ENCODE measurements at regions not wholly inside any gene's neighbourhood (a gene's known extent, or its start where the extent isn't known, plus 50 kb on each side); places are given as distances from the start of the nearest gene placed in this dataset.

- H3K4me3 ChIP-seq (ENCODE audit: low read depth, low read length) = no peak overlapping the region
- DNase-seq (ENCODE audit: low read depth) = no peak
- TF ChIP-seq POLR2A (IDR thresholded peaks at IDR 0.05; ENCODE audit: extremely low read depth, insufficient read length) (no peak), MAX (IDR thresholded peaks at IDR 0.05; ENCODE audit: low read depth, low read length) (no peak), MYC (IDR thresholded peaks at IDR 0.05; ENCODE audit: low read depth, low read length) (no peak)
These were observed 100.1 kb upstream of the TSC22D2 start for GRCh38 chr3:150308037-150308319.

- H3K4me3 ChIP-seq (ENCODE audit: low read depth, low read length) = no peak overlapping the region
- DNase-seq (ENCODE audit: low read depth) = no peak
- TF ChIP-seq MYC (IDR thresholded peaks at IDR 0.05; ENCODE audit: low read depth, low read length) (no peak), CTCF (IDR thresholded peaks at IDR 0.05; ENCODE audit: low read depth, low read length) (no peak), POLR2A (IDR thresholded peaks at IDR 0.05; ENCODE audit: extremely low read depth, insufficient read length) (no peak), MAX (IDR thresholded peaks at IDR 0.05; ENCODE audit: low read depth, low read length) (no peak)
These were observed 100.6 kb upstream of the TSC22D2 start for GRCh38 chr3:150307311-150308036.

- no peak overlapping the region for H3K4me3 ChIP-seq (ENCODE audit: low read depth, low read length)
- no peak for TF ChIP-seq CTCF (IDR thresholded peaks at IDR 0.05; ENCODE audit: low read depth, low read length)
- DNase-seq (ENCODE audit: low read depth) = no peak
These were observed 101.2 kb upstream of the TSC22D2 start for GRCh38 chr3:150306906-150307305.

GRCh38 chr3:150306083-150306482 lies 102.0 kb upstream of the TSC22D2 start:
- TF ChIP-seq POLR2A (IDR thresholded peaks at IDR 0.05; ENCODE audit: extremely low read depth, insufficient read length) (no peak), MAX (IDR thresholded peaks at IDR 0.05; ENCODE audit: low read depth, low read length) (no peak), MYC (IDR thresholded peaks at IDR 0.05; ENCODE audit: low read depth, low read length) (no peak), CTCF (IDR thresholded peaks at IDR 0.05; ENCODE audit: low read depth, low read length) (no peak)
- no peak overlapping the region for H3K4me3 ChIP-seq (ENCODE audit: low read depth, low read length)
- DNase-seq (ENCODE audit: low read depth) = no peak

- peak; percentile 21 for DNase-seq (ENCODE audit: low read depth)
- H3K4me3 ChIP-seq (ENCODE audit: low read depth, low read length) = no peak overlapping the region
- TF ChIP-seq MYC (IDR thresholded peaks at IDR 0.05; ENCODE audit: low read depth, low read length) (no peak), MAX (IDR thresholded peaks at IDR 0.05; ENCODE audit: low read depth, low read length) (no peak), CTCF (IDR thresholded peaks at IDR 0.05; ENCODE audit: low read depth, low read length) (peak; percentile 49), POLR2A (IDR thresholded peaks at IDR 0.05; ENCODE audit: extremely low read depth, insufficient read length) (no peak)
These were observed 104.3 kb upstream of the TSC22D2 start for GRCh38 chr3:150303768-150304167.

DNA sequence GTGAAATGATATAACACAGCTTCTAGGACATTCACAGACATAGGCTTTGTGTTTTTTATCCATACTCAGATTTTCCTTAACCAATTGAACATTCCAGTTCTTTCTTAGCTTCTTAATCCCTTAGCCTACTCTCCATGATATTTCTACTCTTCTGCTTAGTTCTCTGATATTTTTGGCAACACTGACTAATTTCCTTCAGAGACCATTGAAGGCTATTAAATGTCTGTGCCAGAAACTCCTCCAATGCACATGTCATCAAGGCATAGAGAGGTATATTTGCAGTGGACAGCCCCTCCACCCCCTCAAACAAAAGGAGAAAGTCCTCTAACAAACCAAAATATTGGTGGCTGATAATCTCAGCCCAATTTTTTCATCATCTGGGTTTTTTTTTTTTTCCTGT lies 105.9 kb upstream of the TSC22D2 start:
- DNase-seq (ENCODE audit: low read depth) = no peak
- no peak overlapping the region for H3K4me3 ChIP-seq (ENCODE audit: low read depth, low read length)
- TF ChIP-seq MAX (IDR thresholded peaks at IDR 0.05; ENCODE audit: low read depth, low read length) = no peak
- TF ChIP-seq CTCF (IDR thresholded peaks at IDR 0.05; ENCODE audit: low read depth, low read length) = no peak
- no peak for TF ChIP-seq POLR2A (IDR thresholded peaks at IDR 0.05; ENCODE audit: extremely low read depth, insufficient read length)
- TF ChIP-seq MYC (IDR thresholded peaks at IDR 0.05; ENCODE audit: low read depth, low read length) = no peak

Measured in NB4 (cell line).